ENCODE measurements at regions not wholly inside any gene's neighbourhood (a gene's known extent, or its start where the extent isn't known, plus 50 kb on each side); places are given as distances from the start of the nearest gene placed in this dataset.

GRCh38 chr7:155880721-155881120 is 68.5 kb upstream of the SHH start:
- TF ChIP-seq CTCF (IDR thresholded peaks at IDR 0.05) (no peak), POLR2AphosphoS5 (IDR thresholded peaks at IDR 0.05) (no peak)

Measured in suprapubic skin (tissue), 3 donors.